ENCODE measurements at regions not wholly inside any gene's neighbourhood (a gene's known extent, or its start where the extent isn't known, plus 50 kb on each side); places are given as distances from the start of the nearest gene placed in this dataset.
"Not testable (repeated sequence)": the region's sequence is repeated elsewhere in the genome, so short reads cannot be mapped to it uniquely, and the experiment has no call there.

DNA sequence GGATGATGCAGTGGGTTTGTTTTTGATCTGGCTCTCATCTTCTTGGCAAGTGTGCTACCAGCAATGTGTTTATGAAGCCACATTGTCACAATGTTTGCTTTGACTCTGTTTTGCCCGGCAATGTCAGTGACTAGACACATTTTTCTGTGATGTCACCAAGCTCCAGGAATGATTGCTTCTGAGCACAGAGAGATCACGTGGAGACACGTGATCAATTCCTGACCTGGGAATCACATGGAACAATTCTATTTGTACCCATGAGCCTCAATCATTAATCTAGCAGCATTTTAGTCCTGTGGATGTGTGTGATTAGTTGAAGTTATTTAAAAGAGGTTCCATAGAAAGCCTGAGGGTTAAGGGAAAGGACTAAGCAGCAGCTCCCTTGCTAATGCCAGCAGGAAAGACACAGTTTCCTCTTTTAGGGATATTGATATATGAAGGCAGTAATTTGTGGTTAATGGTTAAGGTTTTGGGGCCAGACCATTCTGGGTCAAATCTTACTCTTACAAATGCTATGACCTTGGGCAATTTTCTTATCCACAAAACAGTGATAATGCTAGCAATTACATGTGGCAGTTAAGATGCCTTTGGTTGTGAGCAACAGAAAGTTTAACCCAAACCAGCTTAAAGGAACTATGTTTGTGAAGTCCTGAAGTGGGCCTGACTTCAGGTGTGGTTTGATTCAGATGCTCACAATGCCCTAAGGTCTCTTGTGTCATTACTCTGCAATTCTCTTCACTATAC, 59.0 kb downstream of the FASLG start:
- peak; percentile 51 for DNase-seq (ENCODE audit: low spot score)

DNA sequence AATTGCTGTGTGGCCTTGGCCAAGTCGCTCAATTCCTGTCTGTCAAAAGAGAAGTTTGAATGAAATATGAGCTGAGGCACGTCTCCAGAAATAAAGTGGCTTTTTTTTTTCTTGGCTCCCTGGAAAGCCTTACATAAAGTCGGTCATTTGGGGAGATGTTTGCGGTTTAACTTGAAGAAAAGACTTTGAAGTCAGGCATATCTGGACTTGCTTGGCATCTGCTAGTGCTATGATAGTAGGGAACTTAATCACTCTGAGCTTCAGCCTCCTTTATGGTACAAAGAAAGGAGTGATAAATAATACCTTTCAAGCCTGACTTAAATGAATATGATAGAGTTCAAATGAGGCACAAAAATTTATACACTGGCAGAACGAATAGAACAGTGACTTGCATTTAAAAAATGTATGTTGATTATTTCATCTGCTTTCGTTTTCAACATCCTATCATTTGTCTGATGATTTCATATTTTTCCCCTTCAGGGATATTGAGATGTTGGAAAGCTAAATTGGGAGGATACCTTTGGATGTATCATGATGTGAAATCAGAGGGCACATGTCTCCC, 60.2 kb downstream of the FASLG start:
- peak; percentile 14 for DNase-seq (ENCODE audit: low spot score)

DNA sequence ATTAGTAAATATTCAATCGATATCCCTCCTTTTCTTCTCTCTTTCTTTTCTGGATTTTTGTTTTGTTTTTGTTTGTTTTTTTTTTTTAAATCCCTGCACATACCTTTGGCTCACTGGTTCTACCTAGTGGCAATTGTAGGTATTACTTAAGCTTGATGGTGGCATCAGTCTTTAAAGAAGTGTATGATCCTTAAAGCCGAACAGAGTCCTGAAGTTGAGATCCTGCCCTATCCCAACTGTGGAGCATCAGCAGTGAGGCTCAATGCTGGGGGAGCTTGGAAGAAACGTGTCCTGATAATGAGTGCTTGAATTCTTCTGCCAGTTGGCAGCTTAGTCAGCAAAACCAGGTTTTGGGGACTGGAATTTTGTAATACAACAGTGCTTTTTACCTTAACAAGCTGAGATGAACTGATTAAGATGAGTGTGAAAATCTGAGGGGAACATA, 60.8 kb downstream of the FASLG start:
- DNase-seq (ENCODE audit: low spot score) = peak; percentile 53

DNA sequence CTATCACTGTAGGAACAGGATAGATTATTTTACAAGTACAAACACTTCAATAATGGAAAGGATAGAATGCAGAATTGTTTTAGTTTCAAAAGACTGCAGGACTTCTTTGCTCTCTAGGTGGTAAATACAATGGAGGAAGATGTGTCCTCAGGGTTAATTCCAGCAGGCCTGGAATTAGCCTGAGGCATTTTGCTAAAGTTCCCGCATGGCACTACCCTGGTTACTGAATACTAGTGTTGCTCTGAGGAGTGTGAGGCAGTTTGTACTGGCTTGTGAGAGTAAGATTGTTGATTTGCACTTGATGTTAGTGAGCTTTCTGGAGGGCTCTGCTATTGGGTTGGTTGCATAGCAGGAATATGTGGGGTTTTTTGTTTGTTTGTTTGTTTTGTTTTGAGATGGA, 61.4 kb downstream of the FASLG start:
- no peak for DNase-seq (ENCODE audit: low spot score)

DNA sequence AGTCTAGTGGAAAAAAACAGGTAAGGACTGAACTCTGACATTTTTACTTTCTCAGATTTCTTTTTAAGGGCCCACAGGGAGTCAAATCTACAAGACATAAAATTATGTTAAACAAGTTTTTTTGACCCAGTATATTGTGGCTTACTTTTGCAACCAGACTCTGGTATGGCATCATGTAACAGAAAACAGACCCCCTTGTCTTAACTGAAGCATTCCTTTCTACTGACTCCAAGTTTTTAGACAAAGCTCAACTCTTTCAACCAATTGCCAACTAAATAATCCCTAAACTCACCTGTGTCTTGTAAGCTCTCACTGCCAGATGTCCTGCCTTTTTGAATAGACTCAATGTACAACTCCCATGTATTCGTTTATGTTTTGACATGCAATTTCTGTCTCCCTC, 64.3 kb downstream of the FASLG start:
- no peak for DNase-seq (ENCODE audit: low spot score)

DNA sequence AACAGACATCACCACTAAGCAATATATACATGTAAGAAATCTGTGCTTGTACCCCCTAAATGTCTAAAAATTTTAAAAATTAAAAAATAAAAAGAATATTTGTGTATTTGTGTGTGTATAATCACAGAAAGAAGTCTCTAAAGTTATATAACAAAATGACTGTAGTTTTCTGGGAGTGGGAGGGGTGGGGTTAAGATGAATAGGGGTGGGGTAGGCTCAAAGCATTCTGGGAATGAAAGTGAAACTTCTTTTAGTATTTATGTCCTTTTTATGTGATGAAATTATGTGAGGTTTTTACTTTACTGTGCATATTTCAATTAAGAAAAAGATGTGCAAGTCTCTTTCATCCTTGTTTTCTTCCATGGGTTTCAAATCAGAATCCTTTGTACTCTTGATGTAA, 65.3 kb downstream of the FASLG start:
- no peak for DNase-seq (ENCODE audit: low spot score)

DNA sequence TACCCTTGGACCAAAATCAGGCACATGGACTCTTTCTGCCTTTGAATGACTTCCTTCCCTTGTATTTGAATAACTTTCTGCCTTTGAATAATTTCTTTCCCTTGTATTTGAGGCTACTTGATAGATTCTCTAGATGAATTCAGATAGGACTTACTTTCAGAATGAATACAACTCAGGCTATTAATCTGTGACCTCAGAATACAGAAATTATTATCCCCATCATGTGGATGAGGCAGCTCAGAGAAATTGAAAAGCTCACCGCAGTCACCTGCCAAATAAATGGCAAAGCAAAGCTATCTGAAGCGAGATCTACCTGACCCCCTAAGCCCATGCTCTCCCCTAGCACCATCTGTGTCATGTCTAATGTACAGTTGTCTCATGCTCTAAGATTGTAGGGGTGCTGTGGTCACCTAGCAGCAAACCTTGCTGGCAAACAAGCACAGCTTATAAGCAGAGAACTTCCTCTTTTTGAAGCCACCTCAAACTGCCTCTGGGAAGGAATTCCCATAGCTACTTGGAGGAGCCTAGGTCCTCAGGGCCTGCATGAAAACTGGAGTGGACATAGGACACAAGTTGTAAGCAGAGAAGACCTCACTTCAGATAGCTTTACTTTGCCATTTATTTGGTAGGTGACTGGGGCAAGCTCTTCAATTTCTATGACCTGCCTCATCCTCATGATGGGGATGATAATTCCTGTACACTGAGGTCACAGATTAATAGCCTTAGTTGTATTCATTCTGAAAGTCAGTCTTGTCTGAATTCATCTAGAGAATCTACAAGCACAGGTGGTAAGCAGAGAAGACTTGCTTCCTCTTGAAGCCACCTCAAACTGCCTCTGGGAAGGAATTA, 66.1 kb downstream of the FASLG start:
- no peak for DNase-seq (ENCODE audit: low spot score)

DNA sequence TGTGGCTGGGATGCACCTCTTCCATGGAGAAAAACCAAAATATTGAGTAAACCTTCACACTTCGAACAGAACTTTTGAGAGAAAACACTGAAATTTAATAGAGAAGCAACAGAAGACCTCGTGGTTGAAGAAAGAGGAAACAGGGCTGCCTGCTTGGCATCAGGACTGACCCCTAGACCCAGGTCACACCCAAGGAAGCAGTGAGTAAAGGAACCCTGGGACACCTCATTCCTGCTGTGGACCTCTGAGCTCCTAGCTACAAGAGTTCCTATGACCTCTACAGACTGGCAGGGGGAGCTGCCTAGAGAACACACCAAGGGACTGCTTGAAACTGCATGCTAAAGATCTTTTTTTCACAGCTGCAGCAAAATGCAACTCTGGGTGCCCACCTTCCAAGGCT, 67.8 kb downstream of the FASLG start:
- no peak for DNase-seq (ENCODE audit: low spot score)

DNA sequence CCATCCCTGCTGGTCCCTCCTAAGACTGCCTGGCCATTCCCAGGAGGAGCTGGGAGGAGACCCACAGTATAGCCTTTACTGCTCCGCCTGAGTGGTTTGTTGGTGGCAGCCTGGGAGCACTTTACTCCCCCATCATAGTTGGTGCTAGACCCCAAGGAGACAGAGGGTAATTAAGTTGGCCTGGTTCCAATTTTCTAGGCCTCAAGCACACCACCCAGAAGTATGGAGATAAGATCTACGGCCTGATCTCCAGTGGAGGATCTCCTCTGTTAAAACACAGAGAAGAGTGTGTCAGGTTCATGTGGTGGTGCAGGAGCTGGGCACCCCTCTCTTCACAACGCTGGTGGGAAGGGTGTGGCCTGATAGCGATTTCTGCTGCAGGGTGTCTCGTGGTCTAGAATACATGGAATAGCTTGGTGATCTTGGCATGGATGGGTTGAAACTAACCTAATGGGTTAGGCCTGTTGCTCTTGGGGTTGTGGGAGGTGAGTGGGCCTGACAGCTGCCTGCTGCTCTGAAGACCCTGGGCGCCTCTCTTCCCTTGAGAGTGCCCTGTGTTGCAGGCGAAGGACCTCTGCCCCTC, 68.5 kb downstream of the FASLG start:
- DNase-seq (ENCODE audit: low spot score) = no peak

DNA sequence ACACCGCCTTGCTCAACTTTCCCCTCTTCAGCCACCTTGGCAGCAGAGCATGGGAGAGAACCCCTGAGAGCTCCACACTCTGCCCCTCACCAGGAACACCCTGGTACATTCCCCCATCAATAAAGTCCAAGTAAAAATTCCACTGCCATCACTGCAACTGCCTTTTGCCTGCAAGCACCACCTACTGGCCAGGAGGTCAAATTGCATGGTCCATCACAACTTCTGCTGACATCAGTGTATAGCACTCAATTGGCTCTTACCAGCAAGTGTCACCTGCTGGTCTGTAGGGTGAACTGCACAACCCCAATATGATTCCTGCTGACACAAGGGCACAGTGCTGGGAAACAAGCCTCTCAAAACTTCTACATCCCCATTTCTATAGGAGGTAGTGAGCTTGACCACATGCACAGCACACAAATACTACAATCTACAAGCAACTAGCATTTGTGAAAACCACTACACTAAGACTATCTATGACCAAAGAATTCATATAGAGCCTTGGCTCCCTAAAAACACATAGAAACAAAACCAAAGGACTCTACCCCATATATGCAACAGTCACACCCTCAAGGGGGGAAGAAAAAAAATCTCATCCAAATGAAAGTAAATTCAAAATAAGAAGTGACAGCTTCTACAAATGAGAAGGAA, 69.2 kb downstream of the FASLG start:
- DNase-seq (ENCODE audit: low spot score) = peak; percentile 71

DNA sequence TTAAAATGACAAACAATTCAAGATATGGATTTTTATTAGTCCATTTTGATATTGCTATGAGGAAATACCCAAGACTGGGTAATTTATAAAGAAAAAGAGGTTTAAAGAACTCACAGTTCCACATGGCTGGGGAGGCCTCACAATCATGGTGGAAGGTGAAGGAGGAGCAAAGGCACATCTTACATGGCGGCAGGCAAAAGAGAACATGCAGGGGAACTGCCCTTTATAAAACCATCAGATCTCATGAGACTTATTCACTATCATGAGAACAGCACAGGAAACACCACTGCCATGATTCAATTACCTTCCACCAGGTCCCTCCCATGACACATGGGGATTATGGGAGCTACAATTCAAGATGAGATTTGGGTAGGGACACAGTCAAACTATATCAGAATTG, 69.8 kb downstream of the FASLG start:
- DNase-seq (ENCODE audit: low spot score) = not testable (repeated sequence)

DNA sequence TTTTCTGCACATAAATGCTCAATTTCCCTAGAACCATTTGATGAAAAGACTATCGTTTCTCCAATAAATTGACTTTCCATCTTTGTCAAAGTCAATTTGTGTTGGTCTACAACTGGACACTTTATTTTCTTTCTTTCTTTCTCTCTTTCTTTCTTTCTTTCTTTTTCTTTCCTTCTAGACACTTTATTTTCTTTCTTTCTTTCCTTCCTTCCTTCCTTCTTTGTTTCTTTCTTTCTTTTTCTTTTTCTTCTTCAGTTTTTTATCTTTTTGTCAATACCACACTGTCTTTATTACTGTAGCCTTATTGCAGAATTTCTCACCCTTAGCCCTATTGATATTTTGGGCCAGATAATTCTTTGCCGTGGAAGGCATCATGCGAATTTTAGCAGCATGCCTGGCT, 73.5 kb downstream of the FASLG start:
- no peak for DNase-seq (ENCODE audit: low spot score)

DNA sequence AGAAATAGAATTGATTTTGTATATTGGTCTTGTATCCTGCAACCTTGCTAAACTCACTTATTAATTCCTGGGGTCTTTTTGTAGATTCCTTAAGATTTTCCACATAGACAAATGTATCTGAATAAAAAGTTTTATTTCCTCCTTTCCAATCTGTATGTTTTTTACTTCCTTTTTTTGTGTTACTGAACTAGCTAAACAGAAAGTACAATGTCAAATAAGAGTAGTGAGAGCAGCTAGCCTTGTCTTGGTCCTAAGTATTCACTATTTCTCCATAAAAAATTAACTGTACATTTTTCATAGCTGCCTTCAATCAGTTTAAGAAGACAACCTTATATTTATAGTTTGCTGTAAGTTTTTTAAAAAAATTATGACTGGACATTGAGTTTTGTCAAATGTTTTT, 74.9 kb downstream of the FASLG start:
- no peak for DNase-seq (ENCODE audit: low spot score)

DNA sequence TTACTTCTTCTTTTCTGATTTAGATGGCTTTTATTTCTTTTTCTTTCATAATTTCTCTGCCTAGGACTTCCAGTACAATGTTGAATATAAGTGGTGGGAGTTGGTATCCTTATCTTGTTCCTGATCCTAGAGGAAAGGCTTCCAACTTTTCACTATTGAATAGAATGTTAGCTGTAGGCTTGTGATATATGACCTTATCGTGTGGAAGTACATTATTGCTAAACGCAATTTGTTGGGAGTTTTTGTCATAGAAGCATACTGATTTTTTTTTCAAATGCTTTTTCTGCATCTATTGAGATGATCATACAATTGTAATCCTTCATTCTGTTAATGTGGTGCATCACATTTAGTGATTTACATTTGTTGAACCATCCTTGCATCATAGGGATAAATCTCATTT, 79.5 kb downstream of the FASLG start:
- no peak for DNase-seq (ENCODE audit: low spot score)

DNA sequence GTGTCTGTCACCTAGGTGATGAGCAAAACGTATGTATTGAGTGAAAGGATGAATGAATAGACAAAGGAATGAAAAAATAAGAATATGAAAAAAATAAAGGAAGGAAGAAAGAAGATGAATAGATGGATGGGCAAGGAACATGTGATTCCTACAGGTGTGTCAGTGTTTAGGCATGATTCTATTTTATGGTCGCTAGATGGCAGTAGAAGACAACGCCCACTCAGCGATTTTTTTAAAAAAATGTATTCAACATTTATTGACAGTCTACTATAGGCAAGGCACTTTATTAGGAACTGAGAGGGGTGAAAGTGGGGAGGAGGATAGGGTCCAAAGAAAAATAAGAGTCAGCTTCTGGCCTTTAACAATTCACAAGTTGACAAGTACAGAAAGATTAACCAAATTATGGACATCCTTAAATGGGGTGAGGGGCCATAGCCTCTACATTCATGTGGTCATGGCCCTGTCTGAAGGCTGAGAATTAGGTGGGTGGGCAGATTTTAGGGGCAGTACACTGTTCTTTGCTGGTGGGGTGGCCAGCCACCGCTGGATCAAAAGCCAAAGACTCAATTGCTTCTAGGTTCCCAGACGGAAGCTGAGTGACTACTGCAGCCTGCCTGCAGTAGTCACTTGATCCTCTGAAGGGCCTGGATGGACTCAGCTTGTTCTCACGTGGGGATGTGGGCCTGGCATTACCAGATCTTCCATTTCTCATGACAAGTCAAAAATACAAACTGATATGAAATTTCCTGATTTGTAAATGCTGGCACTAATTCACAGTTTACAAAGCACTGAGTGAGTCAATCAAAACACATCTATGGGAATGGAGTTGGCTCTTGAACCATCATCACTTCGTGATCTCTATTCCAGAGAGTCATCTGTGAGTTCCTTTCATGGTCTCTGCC, 83.9 kb downstream of the FASLG start:
- DNase-seq (ENCODE audit: low spot score) = peak; percentile 62

DNA sequence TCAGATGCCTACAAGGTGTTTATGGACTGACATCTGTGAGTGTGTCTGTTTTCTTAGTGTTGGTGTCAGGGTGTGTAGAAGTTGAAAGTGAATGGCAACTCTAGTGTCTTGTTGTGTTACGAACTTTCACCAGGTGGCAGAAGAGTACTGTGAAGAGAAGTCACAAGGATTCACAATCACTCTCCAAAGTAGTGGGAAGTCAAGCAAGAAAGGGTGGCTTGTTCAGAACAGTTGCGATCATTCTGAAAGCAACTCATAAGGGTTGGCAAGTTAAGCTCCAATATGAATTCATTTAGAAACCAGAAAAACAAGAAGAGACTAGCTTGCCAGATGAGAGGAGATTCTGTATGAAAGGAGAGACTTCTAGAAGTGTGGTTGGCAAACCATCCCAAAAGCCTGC, 86.1 kb downstream of the FASLG start:
- DNase-seq (ENCODE audit: low spot score) = peak; percentile 78

DNA sequence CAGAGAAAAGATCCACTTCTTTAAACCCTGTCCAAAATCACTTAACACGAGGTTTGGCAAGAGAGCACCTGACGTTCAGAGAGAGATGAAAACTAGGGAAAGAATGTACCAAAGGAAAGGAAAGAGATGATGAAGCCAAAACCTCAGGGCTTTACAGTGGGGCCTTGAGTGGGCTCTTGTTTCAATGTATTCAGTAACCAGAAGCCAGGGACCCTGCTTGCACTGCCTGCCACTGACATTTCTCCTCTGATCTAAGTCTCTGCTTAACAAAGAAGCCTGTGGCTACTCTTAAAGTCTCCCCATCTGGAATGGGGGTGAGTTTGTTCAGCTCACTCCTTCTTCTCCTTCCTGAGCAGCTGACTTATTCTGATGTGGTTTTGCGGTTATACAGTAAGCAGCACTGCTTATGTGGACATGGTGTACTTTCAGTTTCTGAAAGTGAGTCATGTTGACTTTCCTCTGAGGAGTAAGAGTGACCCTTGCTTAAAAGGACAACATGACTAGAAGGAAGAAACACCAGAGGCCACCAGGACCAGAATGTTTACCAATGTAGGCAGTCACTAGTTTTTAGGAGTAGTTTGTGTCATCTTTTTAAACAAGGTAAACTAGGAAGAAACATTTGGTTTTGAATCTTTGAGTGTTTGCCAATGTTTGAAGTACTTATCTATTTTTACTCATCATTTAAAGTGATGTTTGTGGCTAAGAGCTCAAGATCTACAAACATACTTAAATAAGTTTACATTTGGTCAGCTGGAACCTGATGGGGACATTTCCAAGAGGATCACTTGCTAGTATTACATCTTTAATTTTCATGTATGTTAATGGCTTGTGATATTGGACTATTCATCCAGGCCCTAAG, 87.4 kb downstream of the FASLG start:
- DNase-seq (ENCODE audit: low spot score) = peak; percentile 46

DNA sequence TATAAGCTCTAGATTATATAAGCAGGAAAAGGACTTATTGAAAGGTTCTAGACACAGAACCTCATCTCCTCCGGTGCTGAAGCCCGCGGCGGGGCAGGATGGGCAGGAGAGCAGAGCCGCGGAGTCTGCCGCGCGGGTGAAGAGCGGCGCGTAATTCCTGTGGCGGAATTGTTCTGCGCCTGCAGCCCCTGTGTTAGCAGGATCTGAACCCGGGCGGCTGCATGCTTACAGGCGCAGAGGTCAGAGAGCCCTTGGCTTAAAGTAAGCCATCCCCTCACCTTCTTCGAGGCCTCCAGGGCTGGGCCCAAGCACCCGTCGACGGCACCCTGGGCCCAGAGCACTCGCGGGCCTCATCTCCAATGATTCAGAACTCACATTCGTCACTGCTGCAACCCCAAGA, 89.3 kb downstream of the FASLG start:
- DNase-seq (ENCODE audit: low spot score) = no peak

DNA sequence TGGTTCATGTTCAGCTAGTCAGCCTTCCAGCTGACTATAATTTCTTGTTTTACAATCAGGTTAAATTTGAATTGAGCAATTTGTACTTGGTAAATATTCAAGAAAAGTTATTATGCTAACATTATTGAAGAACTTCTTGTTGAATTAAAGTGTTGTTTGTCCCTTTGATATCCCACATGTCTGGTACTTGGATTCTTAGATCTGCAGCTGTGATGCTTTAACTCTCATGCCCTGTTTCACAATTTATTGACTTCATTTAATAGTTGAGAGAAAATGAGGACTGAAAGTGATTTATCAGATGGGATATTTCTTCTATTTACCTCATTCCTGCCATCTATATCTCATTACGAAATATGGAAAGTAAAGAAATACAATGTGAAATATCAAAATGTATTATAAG, 92.8 kb downstream of the FASLG start:
- no peak for DNase-seq (ENCODE audit: low spot score)

DNA sequence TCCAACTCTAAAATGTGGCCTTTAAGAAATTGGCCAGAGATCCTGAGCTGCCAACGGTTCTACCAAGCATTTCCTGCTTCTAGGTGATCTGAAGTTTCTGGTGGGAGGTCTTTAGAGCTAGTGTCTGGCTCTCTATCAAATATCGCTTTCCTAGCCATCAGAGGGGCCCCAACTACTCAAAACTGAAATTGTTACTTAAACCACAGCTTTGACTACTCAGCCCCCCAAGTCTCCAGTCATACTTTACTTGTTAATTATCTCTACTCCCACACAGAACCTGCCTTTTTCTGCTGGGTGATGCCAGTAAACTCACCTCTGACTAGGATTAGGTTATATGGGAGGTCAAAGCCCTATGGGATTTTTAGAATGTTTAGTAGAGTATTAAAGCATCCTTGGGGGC, 95.1 kb downstream of the FASLG start:
- DNase-seq (ENCODE audit: low spot score) = no peak

Measured in hematopoietic multipotent progenitor cell treated with erythropoietin and hydrocortisone succinate and interleukin-3 and kit ligand, for 17 days (in vitro differentiated cells).